MV-4-11 (cell line): ENCODE measurements at regions not wholly inside any gene's neighbourhood (a gene's known extent, or its start where the extent isn't known, plus 50 kb on each side); places are given as distances from the start of the nearest gene placed in this dataset.

Source experiments
- DNase-seq: peaks from one replicate; lab custom pipeline; 2025; lab: John Stamatoyannopoulos, UW

DNA sequence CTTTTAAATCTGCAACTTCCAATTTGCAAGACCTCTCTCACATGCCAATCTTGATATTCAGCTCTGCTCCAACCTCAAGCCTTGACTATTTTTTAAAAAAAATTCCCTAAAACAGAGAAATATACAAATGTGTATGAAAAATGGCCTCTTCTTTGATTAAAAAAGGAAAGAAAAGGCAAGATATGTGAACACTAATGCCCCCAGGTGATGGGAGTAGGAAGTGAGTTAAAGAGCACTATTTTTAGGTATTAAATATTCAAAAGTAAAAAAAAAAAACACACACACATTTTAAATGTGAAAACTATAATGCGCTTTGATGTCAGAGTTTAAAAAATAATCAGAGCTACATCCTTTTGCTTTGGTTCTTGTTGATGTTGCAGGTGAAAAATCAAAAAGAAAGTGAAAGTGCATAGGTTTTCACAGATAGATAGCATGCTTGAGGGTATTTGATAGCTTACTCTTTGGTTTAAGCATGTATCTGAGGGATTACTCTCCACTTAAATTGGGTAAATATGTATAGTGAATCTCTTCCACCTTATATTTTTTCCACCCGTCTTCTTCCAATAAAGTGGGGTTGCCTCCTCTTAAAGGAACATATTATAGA, 406.0 kb upstream of the POU3F3 start:
- DNase-seq, result no peak

DNA sequence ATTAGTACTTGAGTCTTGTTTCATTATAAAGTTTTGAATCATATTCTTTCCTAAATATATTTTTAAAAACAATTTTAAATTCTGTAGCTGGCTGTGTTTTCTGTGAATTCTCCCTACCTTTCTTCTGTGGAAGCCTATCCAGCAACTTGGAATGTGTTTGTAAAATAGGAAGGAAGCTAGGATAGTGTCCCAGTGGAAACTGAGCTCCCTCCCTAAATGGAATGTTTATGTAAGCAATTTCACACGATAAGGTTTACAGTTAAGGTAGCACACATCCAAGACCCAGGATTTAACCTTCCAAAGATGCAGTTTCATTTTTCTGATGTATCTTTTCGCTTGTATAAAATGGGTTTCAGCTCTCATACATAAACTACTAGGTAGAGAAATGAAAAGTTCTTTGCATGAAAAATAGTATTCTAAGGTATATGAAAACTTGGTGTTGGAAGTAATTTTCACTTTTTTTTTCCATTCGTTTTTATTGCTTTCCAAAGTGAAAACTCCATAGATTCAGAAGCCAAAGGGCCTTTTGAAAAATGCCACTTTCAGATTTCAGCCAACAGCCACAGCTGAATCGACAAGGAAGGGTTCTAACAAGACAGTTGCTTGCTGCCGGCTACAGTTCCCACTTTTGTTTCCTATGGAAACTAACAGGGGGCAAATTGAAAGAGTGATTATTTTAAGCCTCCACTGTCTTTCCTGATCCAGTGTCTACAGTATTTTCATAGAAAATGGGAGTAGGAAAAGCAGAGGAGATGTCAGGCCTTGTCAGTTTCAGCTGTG, 405.1 kb upstream of the POU3F3 start:
- no peak for DNase-seq

DNA sequence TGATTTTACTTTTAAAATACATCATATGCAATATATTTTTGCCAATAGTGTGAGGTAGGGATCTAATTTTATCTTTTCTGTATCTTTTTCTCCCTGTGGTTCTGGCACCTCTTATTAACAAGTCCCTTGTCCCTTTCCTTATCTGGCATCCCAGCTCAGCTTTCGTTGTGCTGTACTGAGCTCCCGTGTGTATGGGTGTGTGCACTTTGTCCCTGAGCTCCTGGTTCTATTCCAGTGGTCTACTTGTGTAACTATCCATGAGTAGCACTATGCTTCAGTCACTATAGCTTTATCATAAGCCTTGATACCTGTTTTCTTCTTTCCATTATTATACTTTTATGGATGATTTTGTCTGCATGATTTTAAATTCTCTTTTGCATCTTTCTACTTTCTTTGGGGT, 401.4 kb upstream of the POU3F3 start:
- no peak for DNase-seq

DNA sequence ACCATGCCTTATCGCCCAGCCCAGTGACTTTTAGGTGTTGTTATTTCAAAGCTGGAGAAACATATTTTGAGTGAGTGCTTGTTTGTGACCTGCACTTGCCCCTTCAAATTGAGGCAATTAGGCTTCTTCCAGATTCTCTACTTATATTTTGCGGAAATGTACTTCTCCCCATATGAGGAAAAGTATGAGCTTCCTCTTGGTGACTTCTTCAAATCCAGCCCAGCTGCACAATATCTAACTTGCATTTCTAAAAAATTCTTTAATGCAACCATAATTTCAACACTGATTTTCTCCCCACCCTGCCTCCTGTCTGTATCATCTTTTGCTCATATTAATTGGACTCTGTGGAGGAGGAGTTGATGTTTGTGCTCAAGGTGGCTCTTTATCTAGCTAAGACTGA, 391.2 kb upstream of the POU3F3 start:
- DNase-seq, result no peak

DNA sequence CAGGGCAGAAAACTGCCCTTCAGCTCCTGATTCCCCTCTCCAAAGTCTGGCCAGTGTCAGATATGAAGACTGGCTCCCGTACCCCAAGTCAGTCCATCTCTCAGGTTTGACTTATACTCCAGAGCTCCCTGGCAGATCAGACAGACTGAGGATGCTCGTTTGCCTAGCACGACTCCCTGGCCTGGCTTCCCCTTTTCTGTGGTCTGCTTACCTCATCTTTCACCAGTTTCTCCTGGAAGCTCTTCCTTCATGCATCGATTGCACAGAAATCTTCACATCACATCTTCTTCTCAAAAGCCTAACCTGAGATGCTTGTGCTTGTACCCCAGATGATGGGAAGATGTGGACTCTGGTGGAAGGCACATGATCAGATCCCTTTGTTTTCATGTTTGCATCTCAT, 387.9 kb upstream of the POU3F3 start:
- no peak for DNase-seq

DNA sequence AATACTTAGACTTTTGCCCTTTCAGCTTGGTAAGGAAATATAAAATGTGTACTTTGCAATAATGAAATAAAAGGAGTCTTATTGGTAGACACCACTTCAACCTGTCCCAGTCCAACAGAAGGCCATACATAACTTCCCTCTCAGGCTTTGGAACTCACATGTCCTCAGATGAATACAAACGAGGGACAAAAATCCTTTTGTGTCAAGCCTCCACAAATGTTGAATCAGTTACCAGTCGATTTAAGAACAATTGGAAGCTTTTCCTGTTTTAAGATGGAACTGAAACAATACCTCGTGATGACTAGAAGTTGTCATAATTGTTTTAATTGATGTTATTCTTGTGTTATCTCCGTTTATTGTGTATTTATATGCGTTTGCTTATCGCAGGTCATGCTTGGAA, 385.1 kb upstream of the POU3F3 start:
- DNase-seq, result no peak

DNA sequence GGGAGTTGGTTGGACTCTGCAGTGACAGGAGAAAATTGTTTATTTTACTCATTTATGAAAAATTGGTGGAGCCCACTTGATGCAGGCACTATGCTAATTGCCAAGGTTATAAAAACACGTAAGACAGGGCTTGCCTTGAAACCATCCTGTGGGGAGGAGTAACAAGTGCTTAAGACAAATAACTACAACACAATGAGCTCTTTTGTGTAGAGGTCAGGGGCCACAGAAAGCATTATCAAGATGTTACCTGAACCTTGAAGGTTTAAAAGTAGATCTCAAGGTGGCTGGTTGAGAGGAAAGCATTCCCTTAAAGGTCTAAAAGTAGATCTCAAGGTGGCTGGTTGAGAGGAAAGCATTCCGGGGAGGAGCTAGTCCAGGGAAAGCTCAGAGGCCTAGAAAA, 381.8 kb upstream of the POU3F3 start:
- no peak for DNase-seq

DNA sequence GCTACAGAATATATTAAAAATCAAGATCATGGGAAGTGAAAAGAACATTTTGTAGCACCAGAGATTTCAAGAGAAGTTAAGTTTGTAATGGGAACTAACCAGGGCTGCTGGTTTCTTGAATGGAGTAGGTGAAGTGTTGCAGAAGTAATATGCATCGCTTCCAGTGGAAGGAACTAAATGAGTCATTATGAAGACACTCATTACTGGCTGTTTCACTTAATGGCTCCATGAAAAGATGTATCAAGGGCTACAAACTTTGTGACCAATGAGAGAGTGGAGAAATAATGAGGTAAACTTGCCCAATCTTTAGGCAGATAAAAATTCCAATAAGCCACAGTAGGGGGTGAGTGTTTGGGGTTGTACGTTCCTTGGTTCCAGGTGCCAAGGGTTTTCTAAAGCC, 380.4 kb upstream of the POU3F3 start:
- peak; percentile 55 for DNase-seq

DNA sequence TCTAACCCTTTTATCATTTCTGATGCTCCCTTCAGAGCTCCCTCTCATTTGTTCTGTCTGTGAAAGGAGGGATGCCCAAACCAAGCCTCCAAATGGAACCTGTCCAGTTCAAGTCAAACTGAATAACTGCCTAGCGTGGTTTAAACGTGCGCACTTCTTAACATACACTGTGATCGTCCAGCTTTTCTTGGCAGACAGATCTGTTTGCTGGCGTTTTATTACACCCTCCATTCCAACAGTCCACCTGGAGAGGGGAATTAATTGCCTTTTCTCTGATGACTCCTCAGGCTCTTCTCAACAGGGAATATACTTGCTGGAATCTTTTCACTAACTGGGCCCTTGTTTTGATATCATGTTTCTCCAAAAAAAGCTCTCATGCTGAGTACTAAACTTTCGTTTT, 379.2 kb upstream of the POU3F3 start:
- no peak for DNase-seq

DNA sequence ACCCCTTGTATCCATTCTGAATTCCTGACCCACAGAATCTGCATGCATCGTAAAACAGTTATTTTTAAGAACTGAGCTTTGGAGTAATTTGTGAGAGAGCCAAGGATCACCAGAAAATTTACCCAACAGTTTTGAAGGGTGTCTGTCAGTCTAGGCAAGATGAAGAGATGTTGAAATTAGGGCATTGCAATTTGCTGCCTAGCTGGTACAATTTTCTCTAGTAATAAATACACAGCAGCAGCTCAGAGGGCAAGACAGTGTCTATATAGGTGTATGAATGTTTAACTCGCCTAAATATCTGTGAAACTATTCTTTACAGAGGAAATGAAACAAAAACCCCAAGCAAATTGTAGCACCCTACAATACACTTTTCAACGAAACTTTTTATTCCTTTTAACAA, 377.8 kb upstream of the POU3F3 start:
- no peak for DNase-seq

DNA sequence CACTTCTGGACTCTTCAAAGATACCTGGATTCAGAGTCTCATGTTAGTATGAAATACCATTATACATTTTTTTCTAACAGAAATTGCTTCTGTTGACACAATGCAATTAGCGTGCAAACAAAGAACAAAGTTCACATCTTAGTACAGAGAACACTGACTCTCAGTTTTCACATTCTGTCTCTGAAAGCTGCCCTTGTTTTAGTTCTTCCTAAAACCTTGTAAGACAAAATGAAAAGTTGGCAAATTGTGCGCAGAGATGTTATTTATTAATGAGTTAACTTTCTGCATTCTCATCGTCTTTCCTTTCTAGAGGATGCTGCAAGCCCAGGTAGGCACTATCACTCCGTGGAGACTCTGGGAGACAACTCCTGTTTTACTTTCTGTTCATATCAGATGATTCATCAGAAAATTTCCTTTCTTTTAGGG, 377.3 kb upstream of the POU3F3 start:
- DNase-seq, result no peak

DNA sequence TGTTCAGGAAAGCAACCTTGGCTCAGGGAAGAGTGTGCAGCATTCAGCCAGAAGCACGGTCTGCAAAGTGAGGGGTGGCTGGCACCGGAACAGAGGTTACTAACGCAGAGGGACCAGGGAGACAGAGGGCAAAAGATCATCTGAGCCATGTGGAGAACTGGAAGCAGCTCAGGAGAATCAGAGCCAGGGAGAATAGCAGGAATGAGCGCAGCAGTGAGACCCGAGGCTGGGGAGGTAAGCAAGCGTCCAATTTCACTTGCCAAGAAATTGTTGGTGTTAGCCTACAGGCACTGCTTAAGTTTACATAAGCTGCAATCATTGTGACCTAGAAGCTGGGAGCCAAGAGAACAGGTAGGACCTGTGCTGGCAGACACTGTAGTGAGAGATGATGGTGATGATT, 372.6 kb upstream of the POU3F3 start:
- DNase-seq, result no peak

DNA sequence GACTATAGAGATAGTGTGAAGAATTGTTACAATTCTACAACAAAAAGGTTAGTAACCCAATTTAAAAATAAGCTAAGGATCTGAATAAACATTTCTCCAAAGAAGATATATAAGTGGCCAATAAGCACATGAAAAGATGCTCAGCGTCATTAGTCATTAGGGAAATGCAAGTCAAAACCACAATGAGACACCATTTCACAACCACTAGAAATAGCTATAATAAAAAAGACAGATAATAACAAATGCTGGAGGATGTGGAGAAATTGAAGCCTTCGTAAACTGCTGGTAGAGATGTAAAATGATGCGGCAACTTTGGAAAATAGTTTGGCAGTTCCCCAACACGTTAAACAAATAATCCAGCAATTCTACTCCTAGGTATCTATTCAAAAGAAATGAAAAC, 366.5 kb upstream of the POU3F3 start:
- peak; percentile 38 for DNase-seq

DNA sequence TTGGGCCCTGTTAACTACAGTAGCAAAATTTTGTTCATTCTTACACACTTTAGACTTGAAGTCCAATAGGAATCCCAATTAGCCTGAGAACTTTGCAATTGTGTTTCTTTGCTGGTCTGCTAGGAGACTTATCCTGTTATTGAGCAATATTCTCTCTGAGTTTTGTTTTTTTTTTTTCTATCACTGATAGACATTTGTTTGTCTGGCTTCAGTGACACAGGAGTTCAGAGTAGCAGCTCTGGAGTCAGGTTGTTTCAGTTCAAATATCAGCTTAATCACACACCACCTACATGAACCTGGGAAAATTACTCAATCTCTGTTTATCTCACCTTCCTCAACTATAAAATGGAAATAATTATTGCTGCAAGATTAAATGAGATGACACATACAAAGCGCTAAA, 360.2 kb upstream of the POU3F3 start:
- no peak for DNase-seq

DNA sequence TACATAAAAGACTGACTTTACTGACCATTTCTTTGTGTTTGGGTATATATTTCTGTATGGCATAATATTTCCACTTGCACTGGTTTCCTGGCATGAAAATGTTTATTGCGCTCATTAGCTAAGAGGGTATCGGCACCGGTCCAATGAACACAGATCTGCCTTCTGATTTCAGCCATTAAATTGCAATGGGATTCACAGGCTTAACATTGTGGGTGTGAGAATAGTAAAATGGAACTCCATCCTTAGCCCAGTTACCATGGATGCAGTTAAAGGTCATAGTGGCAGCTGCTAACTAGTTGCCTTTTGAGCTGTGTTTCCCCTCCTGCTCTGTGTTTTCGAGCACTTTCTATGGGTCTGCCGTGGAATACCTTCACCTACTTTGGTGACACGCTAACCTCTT, 352.6 kb upstream of the POU3F3 start:
- no peak for DNase-seq

DNA sequence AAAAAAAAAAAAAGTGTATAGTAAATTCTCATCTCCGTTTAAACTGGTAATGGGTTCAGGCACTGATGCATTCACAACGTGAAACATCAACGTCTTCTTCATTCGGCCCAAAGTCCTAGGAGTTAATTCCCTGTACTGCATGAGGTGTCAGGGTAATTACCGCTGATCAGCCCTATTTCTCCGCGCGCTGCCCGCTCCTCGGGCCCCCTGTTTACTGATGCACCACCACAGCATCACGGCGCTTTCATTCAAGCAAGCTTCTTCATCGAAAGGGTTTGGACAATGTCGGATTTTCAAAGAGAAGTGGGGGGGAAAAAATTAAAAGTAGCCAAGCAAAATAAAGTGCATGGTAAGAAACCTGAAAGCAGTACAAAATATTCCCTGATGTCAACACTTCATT, 352.0 kb upstream of the POU3F3 start:
- DNase-seq, result no peak

DNA sequence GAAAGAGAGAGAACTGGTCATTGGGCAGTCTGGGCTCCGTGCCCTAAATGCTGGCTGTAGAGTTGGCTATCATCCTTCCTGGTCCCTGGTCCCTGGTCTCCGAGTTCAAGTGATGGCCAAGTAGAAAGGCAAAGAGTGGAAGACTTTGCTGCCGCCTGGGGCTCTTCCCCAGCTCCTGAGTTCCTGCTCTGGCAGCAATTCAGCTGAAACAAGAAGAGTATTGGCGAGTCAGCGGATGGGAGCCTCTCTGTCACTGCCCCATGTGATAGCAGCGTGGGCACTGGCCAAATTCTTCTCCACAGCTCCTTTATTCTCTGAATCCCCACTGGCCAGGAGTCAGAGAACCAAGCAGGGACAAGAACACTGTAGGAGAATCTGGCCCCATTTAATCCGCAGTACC, 351.0 kb upstream of the POU3F3 start:
- DNase-seq, result no peak

DNA sequence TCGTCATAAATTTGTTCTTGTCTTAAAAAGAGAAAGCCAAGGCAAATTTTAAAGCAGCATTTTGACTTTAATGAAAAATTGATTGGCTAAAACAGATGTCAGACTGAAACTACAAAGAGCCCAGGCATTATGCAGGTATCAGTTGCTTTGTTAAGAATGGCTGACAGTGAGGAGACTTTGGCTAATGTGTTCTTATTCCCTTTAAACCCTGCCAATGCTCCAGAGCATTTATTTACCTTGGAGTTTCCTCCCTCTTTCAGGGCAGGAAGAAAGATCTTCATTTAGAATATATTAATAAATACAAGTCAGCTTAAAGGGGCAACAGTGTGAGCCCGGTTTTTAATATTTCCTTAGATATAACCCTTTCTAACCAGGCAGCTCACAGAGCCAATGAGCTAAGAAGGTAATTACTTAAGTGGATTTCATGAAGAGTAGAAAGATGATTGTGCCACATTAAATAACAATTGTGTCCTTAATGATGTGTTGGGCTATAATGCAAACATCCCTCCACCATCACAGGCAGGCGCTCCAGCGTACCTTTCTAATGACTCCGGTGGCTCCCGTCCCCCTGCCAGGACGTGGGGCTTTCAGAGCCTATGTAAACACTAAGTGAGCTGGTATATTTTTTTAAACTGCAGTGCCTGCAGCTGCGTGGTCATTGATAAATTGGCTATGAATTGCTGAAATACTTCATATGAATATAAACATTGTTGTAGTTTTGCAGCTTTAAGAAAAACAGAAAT, 349.4 kb upstream of the POU3F3 start:
- DNase-seq, result no peak

DNA sequence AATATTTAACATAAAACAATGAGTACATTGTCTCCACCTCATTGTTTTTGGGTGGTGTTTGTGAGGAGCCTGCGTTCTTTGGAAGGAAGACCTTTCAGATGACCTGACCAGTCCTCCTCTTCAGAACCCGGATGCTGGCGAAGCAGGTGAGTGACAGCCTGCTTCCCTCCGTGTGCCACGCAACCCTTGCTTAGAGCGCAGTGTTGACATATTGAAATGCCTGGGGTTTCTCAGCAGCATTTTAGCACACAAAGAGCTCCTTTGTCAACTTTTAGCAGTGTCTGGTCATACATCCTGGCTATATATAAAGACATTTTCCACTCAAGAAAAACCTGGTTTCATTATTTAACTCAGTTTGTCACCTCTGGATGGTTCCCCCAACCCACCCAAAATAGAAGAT, 335.7 kb upstream of the POU3F3 start:
- no peak for DNase-seq

DNA sequence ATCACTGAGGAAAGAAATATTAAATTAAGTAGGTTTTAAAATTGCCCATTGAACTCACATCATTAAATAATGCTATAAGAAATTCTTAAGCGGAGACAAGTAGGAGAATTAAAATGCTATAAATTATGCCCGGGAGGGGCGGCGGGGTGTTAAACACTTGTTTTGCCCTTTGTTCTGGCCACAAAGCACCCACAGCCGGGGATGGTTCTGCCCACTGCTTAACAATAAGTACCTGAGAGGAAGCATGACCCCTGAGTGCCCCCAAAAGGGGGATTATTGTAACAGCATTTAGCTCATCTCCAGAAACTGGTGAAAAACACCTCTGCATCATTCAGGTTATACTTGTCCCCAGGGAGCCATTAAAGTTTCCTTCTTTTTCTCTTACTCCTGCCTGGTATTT, 332.7 kb upstream of the POU3F3 start:
- no peak for DNase-seq

DNA sequence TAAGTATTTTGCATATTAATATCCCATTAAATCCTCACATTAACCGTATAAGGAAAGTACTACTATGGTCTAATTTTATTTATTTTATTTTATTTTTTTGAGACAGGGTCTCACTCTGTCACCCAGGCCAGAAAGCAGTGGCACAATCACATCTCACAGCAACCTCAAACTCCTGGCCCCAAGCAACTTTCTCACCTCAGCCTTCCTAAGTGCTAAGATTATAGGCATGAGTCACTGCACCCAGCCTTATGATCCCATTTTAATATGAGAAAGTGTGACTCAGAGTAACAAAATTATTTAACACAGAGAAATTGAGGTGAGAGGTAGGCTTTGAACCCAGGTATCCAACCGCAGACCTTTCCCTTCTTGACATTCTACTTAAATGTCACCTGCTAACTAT, 330.0 kb upstream of the POU3F3 start:
- no peak for DNase-seq

DNA sequence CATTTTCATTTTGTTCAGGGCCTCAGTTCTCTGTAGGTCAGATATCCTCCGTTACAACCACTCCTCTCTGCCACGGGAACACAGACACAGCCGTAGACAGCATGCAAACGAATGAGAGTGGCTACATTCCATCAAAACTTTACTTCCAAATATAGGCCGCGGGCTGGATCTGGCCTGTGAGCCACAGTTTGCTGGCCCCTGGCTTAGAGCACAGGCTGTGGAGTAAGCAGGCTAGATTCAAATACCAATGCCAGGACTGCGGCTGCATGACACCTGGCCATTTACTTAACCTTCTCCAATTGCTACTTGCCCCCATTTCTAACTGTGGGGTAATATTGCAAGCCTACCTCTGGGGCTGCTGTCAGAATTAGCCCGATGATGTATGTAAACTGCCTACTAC, 325.8 kb upstream of the POU3F3 start:
- DNase-seq, result no peak

DNA sequence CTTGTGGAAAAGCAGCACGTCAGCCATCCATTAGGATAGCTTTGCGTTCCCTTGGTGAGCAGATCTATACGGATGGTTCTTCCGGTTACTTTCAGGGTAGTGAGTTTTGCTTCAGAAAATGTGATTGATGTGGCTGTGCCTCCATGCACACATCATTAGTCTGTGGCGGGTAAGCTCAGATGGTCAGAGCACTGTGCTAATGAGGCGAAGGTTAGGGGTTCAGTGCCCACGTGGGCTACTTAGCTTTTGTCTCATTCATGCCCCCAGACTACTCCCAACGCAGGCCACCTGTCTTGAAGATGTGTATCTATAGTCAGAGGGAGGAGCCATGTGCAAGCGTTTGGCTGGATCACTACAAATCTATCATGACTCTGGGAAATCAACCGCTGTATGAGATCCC, 322.8 kb upstream of the POU3F3 start:
- DNase-seq, result no peak
